HCT116 (cell line): ENCODE measurements at regions not wholly inside any gene's neighbourhood (a gene's known extent, or its start where the extent isn't known, plus 50 kb on each side); places are given as distances from the start of the nearest gene placed in this dataset.

Experiments
- ATAC-seq: fragments of 200-7000 bp; cut with Tn5 transposase; 2 replicates; pipeline ENCODE4 v1.9.1; 2020; ENCODE audit warnings: mild to moderate bottlenecking, moderate library complexity
- BruUV-seq: library from RNA; stranded (reverse); fragments of 400-500 nt; replicated peaks from 2 replicates; lab custom pipeline; 2021; lab: Mats Ljungman, UMichigan
- CTCF ChIA-PET: fragments of 300-600 bp; sonication (Branson Sonifier 250); formaldehyde crosslinking; loops from one replicate; lab custom pipeline; 2021; ENCODE audit warnings: antibody characterized with exemption; lab: Charles Lee
- POLR2A ChIA-PET: fragments of 300-600, 350-600 bp; sonication (Branson Sonifier 250); formaldehyde crosslinking; loops from one replicate; lab custom pipeline; 2021; ENCODE audit warnings: antibody characterized with exemption; lab: Charles Lee
- RAD21 ChIA-PET, 2 experiments: fragments of 300-600 bp; sonication (Branson Sonifier 250); formaldehyde crosslinking; loops; one replicate each; lab custom pipeline; 2023; ENCODE audit warnings: low total read pairs in 2 of 2; ENCODE audit not compliant: uncharacterized antibody in 2 of 2, unreplicated experiment in 2 of 2, low non-redundant PET in 1 of 2; lab: Charles Lee
- DNase-seq: peaks from one replicate; pipeline ENCODE4 v3.0.0-alpha.2; 2010; ENCODE audit warnings: low read depth, low spot score
- H2AFZ ChIP-seq: fragments of 200-600 bp; shearing (Covaris generic), sonication (generic); 2 replicates; pipeline ENCODE4 v1.6.1; 2017; ENCODE audit warnings: low read depth, mixed run types, mixed read lengths, antibody characterized with exemption, low read length; ENCODE audit not compliant: poor library complexity, severe bottlenecking
- H3K27ac ChIP-seq: 2 replicates; pipeline ENCODE4 v1.5.1; 2012; ENCODE audit warnings: low read depth, low read length
- H3K27me3 ChIP-seq: fragments of 200-600 bp; sonication (generic); 2 replicates; pipeline ENCODE4 v1.6.1; 2016; ENCODE audit warnings: mixed run types, low read length, mixed read lengths; ENCODE audit not compliant: insufficient read depth
- H3K36me3 ChIP-seq, 2 experiments: fragments of 200-500 bp in 1 of 2; fragments of 200-600 bp in 1 of 2; sonication (Bioruptor generic) in 1 of 2; sonication (generic) in 1 of 2; 2 replicates each; pipeline versions ENCODE4 v1.5.1 to v1.6.1; 2014 to 2016; ENCODE audit warnings: low read length in 2 of 2, inconsistent platforms in 1 of 2, mixed read lengths in 1 of 2, mixed run types in 1 of 2; ENCODE audit not compliant: insufficient read depth in 2 of 2, control insufficient read depth in 1 of 2
- H3K4me1 ChIP-seq, 2 experiments: fragments of 200-600 bp in 1 of 2; sonication (generic) in 1 of 2; 2 replicates each; pipeline versions ENCODE4 v1.5.1 to v1.6.1; 2012 to 2017; ENCODE audit warnings: low read length in 2 of 2, inconsistent platforms in 1 of 2, mild to moderate bottlenecking in 1 of 2, mixed read lengths in 1 of 2, mixed run types in 1 of 2, moderate library complexity in 1 of 2; ENCODE audit not compliant: insufficient read depth in 2 of 2, control insufficient read depth in 1 of 2
- H3K4me2 ChIP-seq: fragments of 200-600 bp; sonication (generic); 2 replicates; pipeline ENCODE4 v1.6.1; 2017; ENCODE audit warnings: mixed run types, low read length, mixed read lengths
- H3K4me3 ChIP-seq, 2 experiments: fragments of 200-600 bp in 1 of 2; sonication (generic) in 1 of 2; replicated peaks in 1 of 2; 2 replicates each; pipeline ENCODE4 v1.5.1; 2011 to 2016; ENCODE audit warnings: low read length in 2 of 2, control low read depth in 1 of 2, low read depth in 1 of 2, mild to moderate bottlenecking in 1 of 2, mixed read lengths in 1 of 2, mixed run types in 1 of 2
- H3K79me2 ChIP-seq: fragments of 200-600 bp; sonication (generic); 2 replicates; pipeline ENCODE4 v1.6.1; 2017; ENCODE audit warnings: mild to moderate bottlenecking, mixed run types, low read length, moderate library complexity, mixed read lengths; ENCODE audit not compliant: insufficient read depth
- H3K9ac ChIP-seq: fragments of 200-600 bp; sonication (generic); 2 replicates; pipeline ENCODE4 v1.6.1; 2016; ENCODE audit warnings: low read length, mixed read lengths
- H3K9me2 ChIP-seq: fragments of 200-600 bp; sonication (generic), shearing (Covaris generic); 2 replicates; pipeline ENCODE4 v1.6.1; 2017; ENCODE audit warnings: mixed run types, mild to moderate bottlenecking, moderate library complexity; ENCODE audit not compliant: insufficient read depth
- H3K9me3 ChIP-seq, 2 experiments: fragments of 200-500 bp in 1 of 2; fragments of 200-600 bp in 1 of 2; sonication (Bioruptor generic) in 1 of 2; sonication (generic) in 1 of 2; 2 replicates each; pipeline ENCODE4 v1.6.1; 2014 to 2017; ENCODE audit warnings: low read length in 2 of 2, mixed read lengths in 2 of 2, inconsistent platforms in 1 of 2, low read depth in 1 of 2, mild to moderate bottlenecking in 1 of 2, mixed run types in 1 of 2, moderate library complexity in 1 of 2; ENCODE audit not compliant: control insufficient read depth in 1 of 2, insufficient read depth in 1 of 2
- H4K20me1 ChIP-seq: fragments of 200-600 bp; sonication (generic), shearing (Covaris generic); 2 replicates; pipeline ENCODE4 v1.6.1; 2017; ENCODE audit warnings: mixed run types, mild to moderate bottlenecking, moderate library complexity; ENCODE audit not compliant: insufficient read depth
- CBX3 ChIP-seq: IDR thresholded peaks from 2 replicates; pipeline ENCODE4 v1.6.1; 2012; ENCODE audit warnings: low read depth
- CEBPB ChIP-seq: IDR thresholded peaks from 2 replicates; pipeline ENCODE4 v1.6.1; 2012; ENCODE audit warnings: low read depth
- JUND ChIP-seq: IDR thresholded peaks from 2 replicates; pipeline ENCODE4 v1.6.1; 2012
- MAX ChIP-seq: IDR thresholded peaks from 2 replicates; pipeline ENCODE4 v1.6.1; 2012
- POLR2AphosphoS5 ChIP-seq: IDR thresholded peaks from 2 replicates; pipeline ENCODE4 v1.6.1; 2011; ENCODE audit warnings: mild to moderate bottlenecking, low read depth, low read length, moderate library complexity
- RAD21 ChIP-seq: IDR thresholded peaks from 2 replicates; pipeline ENCODE4 v1.6.1; 2012; ENCODE audit warnings: low read depth, mild to moderate bottlenecking
- SIN3A ChIP-seq: IDR thresholded peaks from 2 replicates; pipeline ENCODE4 v1.6.1; 2012; ENCODE audit warnings: low read depth
- SRF ChIP-seq: IDR thresholded peaks from 2 replicates; pipeline ENCODE4 v1.6.1; 2012; ENCODE audit warnings: low read depth
- TCF7L2 ChIP-seq: IDR thresholded peaks from 2 replicates; pipeline ENCODE4 v1.7.0; 2011; ENCODE audit warnings: borderline replicate concordance, inconsistent platforms; ENCODE audit not compliant: insufficient read depth, insufficient read length; ENCODE audit errors: extremely low read depth
- ZBTB33 ChIP-seq: IDR thresholded peaks from 2 replicates; pipeline ENCODE4 v1.6.1; 2011; ENCODE audit warnings: mild to moderate bottlenecking, low read length, moderate library complexity; ENCODE audit not compliant: insufficient replicate concordance; ENCODE audit errors: extremely low read depth
- ZNF274 ChIP-seq: fragments of 200-500 bp; sonication (Bioruptor generic); IDR thresholded peaks from 2 replicates; pipeline ENCODE4 v1.6.1; 2014; ENCODE audit warnings: mild to moderate bottlenecking, low read depth, low read length, inconsistent platforms
- intact Hi-C: fragments of 100-400 bp; cut with micrococcal nuclease; formaldehyde crosslinking; loops from 2 replicates; pipeline ENCODE4 v1.10.0; 2022
- TF ChIP-seq, protein P1 (sequence below): IDR thresholded peaks from 2 replicates; pipeline ENCODE4 v1.6.1; 2012; ENCODE audit warnings: low read depth

DNA sequence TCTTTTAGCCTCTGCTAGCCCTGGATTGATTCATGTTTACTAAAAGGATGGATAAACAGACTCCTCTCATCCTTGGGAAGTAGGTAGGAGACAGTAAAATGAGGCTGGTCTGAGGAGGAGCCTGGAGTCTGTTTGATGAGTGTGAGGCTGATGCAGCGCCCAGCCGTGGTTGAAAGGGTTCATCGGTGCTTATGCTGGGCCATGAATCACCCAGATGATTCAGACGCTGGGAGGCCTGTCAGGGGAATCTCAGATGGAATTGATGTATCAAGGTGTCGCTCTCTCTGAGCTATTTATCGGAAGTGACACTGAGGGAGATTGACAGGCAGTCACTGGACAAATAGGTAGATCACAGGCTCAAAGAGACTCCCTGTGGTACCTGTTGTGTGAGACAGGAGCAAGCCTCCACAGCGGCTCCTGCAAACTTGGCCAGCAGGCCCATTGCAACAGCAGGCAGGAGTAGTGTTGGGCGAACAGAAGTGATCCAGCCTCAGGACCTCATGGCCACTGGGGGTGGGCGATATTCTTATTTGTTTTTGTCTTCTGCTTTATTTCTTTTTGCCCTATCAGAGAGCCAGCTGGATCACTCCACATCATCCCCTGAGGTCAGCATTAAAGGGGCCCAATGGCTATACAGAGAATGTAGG lies 109.9 kb upstream of the CADM1 start:
- TF ChIP-seq TCF7L2 (no peak), CBX3 (no peak), ZNF274 (no peak), SIN3A (no peak), POLR2AphosphoS5 (no peak), SRF (no peak), MAX (no peak), JUND (no peak)

GRCh38 chr11:115613004-115613403 lies 108.8 kb upstream of the CADM1 start:
- Histone ChIP-seq H3K27ac (no peak overlapping the region), H3K4me3 (no peak overlapping the region), H3K9me3 (peaks cover 0 to 7% of the 10 kb centered on the region in 2 experiments; a peak in 2 of 4 replicates), H3K9ac (no peak overlapping the region), H3K4me2 (no peak overlapping the region), H3K9me2 (no peaks in the 10 kb centered on the region), H4K20me1 (no peaks in the 10 kb centered on the region), H3K4me1 (no peaks in the 10 kb centered on the region), H3K79me2 (no peaks in the 10 kb centered on the region), H3K27me3 (no peaks in the 10 kb centered on the region), H2AFZ (no peak overlapping the region), H3K36me3 (no peaks in the 10 kb centered on the region)
- ChIA-PET POLR2A (no interaction called here), RAD21 (no interaction called here), CTCF (no interaction called here)
- DNase-seq (no peak), ATAC-seq (no peak)
- no TSS peak for BruUV-seq
- intact Hi-C loops = no loop called here
- TF ChIP-seq RAD21 (no peak), ZNF274 (no peak), POLR2AphosphoS5 (no peak), CEBPB (no peak), ZBTB33 (no peak)
- TF ChIP-seq, protein P1, sequence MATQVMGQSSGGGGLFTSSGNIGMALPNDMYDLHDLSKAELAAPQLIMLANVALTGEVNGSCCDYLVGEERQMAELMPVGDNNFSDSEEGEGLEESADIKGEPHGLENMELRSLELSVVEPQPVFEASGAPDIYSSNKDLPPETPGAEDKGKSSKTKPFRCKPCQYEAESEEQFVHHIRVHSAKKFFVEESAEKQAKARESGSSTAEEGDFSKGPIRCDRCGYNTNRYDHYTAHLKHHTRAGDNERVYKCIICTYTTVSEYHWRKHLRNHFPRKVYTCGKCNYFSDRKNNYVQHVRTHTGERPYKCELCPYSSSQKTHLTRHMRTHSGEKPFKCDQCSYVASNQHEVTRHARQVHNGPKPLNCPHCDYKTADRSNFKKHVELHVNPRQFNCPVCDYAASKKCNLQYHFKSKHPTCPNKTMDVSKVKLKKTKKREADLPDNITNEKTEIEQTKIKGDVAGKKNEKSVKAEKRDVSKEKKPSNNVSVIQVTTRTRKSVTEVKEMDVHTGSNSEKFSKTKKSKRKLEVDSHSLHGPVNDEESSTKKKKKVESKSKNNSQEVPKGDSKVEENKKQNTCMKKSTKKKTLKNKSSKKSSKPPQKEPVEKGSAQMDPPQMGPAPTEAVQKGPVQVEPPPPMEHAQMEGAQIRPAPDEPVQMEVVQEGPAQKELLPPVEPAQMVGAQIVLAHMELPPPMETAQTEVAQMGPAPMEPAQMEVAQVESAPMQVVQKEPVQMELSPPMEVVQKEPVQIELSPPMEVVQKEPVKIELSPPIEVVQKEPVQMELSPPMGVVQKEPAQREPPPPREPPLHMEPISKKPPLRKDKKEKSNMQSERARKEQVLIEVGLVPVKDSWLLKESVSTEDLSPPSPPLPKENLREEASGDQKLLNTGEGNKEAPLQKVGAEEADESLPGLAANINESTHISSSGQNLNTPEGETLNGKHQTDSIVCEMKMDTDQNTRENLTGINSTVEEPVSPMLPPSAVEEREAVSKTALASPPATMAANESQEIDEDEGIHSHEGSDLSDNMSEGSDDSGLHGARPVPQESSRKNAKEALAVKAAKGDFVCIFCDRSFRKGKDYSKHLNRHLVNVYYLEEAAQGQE = no peak

More for the DNA sequence above, 109.9 kb upstream of the CADM1 start:
- no TSS peak for BruUV-seq
- H3K79me2 ChIP-seq = no peaks in the 10 kb centered on the region
- no peaks in the 10 kb centered on the region for H3K4me1 ChIP-seq
- no peak for ATAC-seq
- intact Hi-C loops = no loop called here
- H3K27ac ChIP-seq = no peak overlapping the region
- ChIA-PET CTCF (no interaction called here), POLR2A (no interaction called here), RAD21 (no interaction called here)
- H3K4me2 ChIP-seq = no peak overlapping the region
- DNase-seq = no peak
- H3K4me3 ChIP-seq = no peak overlapping the region
- H3K9ac ChIP-seq = no peak overlapping the region
- H3K9me3 ChIP-seq = peaks cover 0 to 3% of the 10 kb centered on the region in 2 experiments; a peak in 2 of 4 replicates
- no peaks in the 10 kb centered on the region for H3K36me3 ChIP-seq
- no peaks in the 10 kb centered on the region for H4K20me1 ChIP-seq
- H3K27me3 ChIP-seq = no peaks in the 10 kb centered on the region
- no peaks in the 10 kb centered on the region for H3K9me2 ChIP-seq
- H2AFZ ChIP-seq = no peak overlapping the region
